ENCODE measurements at regions not wholly inside any gene's neighbourhood (a gene's known extent, or its start where the extent isn't known, plus 50 kb on each side); places are given as distances from the start of the nearest gene placed in this dataset.

GRCh38 chr18:22349317-22349898, 68.3 kb downstream of the CTAGE1 start:
- TF ChIP-seq EZH2 (IDR thresholded peaks at IDR 0.05; ENCODE audit: insufficient read depth, low read length) (no peak), CTCF (IDR thresholded peaks at IDR 0.05; ENCODE audit: insufficient read depth, low read depth, low read length) (no peak)

Measured in astrocyte (in vitro differentiated cells and primary cell).